ENCODE measurements at regions not wholly inside any gene's neighbourhood (a gene's known extent, or its start where the extent isn't known, plus 50 kb on each side); places are given as distances from the start of the nearest gene placed in this dataset.

DNA sequence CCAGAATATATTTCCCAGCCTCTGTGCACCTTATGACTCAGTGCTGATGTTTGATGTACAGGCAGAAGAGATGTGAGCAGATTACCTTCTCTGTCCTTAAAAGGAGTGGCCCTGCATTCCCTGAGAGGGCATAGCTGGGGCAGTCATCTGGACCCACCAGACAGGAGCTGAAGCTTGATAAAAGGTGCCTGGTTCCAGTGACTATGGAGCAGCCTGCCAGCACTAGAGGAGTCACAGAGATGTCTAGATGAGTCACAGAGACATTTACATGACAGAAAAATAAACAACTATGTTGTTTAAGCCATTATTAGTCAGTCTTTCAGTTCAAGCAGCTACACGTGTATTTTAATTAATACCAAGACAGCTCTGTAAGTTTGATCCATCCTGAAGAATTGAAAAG, 237.1 kb upstream of the MOCS1 start:
- Histone ChIP-seq H3K27me3 (ENCODE audit: insufficient read depth, poor library complexity, severe bottlenecking) (no peaks in the 10 kb centered on the region), H3K27ac (replicated peaks) (no peak overlapping the region), H3K4me3 (replicated peaks; ENCODE audit: insufficient read depth, low read length) (no peak overlapping the region)
- no peak for TF ChIP-seq POLR2AphosphoS5 (IDR thresholded peaks at IDR 0.05; ENCODE audit: low read depth)
- TF ChIP-seq, protein P1, sequence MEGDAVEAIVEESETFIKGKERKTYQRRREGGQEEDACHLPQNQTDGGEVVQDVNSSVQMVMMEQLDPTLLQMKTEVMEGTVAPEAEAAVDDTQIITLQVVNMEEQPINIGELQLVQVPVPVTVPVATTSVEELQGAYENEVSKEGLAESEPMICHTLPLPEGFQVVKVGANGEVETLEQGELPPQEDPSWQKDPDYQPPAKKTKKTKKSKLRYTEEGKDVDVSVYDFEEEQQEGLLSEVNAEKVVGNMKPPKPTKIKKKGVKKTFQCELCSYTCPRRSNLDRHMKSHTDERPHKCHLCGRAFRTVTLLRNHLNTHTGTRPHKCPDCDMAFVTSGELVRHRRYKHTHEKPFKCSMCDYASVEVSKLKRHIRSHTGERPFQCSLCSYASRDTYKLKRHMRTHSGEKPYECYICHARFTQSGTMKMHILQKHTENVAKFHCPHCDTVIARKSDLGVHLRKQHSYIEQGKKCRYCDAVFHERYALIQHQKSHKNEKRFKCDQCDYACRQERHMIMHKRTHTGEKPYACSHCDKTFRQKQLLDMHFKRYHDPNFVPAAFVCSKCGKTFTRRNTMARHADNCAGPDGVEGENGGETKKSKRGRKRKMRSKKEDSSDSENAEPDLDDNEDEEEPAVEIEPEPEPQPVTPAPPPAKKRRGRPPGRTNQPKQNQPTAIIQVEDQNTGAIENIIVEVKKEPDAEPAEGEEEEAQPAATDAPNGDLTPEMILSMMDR (IDR thresholded peaks at IDR 0.05; ENCODE audit: insufficient read depth, low read length) = no peak
- no peak for TF ChIP-seq GABPA (IDR thresholded peaks at IDR 0.05; ENCODE audit: low read depth)
- no peak for TF ChIP-seq SPI1 (IDR thresholded peaks at IDR 0.05; ENCODE audit: borderline replicate concordance, low read depth)
- TF ChIP-seq, protein P2, sequence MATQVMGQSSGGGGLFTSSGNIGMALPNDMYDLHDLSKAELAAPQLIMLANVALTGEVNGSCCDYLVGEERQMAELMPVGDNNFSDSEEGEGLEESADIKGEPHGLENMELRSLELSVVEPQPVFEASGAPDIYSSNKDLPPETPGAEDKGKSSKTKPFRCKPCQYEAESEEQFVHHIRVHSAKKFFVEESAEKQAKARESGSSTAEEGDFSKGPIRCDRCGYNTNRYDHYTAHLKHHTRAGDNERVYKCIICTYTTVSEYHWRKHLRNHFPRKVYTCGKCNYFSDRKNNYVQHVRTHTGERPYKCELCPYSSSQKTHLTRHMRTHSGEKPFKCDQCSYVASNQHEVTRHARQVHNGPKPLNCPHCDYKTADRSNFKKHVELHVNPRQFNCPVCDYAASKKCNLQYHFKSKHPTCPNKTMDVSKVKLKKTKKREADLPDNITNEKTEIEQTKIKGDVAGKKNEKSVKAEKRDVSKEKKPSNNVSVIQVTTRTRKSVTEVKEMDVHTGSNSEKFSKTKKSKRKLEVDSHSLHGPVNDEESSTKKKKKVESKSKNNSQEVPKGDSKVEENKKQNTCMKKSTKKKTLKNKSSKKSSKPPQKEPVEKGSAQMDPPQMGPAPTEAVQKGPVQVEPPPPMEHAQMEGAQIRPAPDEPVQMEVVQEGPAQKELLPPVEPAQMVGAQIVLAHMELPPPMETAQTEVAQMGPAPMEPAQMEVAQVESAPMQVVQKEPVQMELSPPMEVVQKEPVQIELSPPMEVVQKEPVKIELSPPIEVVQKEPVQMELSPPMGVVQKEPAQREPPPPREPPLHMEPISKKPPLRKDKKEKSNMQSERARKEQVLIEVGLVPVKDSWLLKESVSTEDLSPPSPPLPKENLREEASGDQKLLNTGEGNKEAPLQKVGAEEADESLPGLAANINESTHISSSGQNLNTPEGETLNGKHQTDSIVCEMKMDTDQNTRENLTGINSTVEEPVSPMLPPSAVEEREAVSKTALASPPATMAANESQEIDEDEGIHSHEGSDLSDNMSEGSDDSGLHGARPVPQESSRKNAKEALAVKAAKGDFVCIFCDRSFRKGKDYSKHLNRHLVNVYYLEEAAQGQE (IDR thresholded peaks at IDR 0.05; ENCODE audit: insufficient replicate concordance, low read depth) = no peak
- no peak for DNase-seq (ENCODE audit: low read depth in 1 of 2, low spot score in 1 of 2)

DNA sequence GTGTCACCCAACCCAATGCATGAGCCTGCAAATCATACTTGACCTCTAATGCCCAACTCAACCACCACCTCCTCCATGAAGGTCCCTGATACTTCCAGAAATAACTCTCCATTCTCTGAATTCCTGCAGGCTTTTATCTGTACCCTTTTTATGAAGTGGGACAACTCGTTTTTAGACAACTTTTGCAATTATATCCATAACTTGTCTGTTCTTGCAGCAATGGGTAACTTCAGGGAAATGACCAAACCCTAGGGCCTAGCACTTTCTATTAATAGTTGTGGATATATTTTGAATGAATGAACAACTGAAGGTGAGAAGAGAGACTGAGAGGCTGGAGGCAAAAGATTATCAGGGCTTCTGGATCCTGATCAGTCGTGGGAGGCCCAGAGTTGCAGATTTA, 236.6 kb upstream of the MOCS1 start:
- H3K27ac ChIP-seq (replicated peaks) = no peak overlapping the region
- TF ChIP-seq POLR2AphosphoS5 (IDR thresholded peaks at IDR 0.05; ENCODE audit: low read depth) (no peak), GABPA (IDR thresholded peaks at IDR 0.05; ENCODE audit: low read depth) (no peak), SPI1 (IDR thresholded peaks at IDR 0.05; ENCODE audit: borderline replicate concordance, low read depth) (no peak)
- TF ChIP-seq, protein P1 (IDR thresholded peaks at IDR 0.05; ENCODE audit: insufficient read depth, low read length) = no peak
- TF ChIP-seq, protein P2 (IDR thresholded peaks at IDR 0.05; ENCODE audit: insufficient replicate concordance, low read depth) = no peak
- no peak overlapping the region for H3K4me3 ChIP-seq (replicated peaks; ENCODE audit: insufficient read depth, low read length)
- no peaks in the 10 kb centered on the region for H3K27me3 ChIP-seq (ENCODE audit: insufficient read depth, poor library complexity, severe bottlenecking)
- no peak for DNase-seq (ENCODE audit: low read depth in 1 of 2, low spot score in 1 of 2)

DNA sequence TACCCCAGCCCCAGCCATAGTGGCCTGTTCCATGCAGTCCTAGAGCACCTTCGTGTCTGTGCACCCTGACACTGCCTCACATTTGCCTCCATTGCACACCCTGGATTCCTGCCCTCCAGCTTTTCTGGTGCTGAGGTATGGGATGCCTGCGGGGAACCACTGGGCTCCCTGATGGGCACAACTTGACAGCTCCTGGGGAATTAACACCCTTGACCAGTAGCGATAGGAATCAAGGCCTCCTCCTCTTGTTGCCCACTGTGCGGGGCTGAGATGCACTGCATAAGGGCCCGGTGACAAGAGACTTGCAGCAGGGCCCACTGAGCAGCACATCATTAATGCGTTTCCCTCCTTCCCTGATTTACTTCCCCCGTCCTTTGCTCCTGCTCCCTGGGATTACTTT, 235.6 kb upstream of the MOCS1 start:
- no peak for DNase-seq (ENCODE audit: low read depth in 1 of 2, low spot score in 1 of 2)
- H3K4me3 ChIP-seq (replicated peaks; ENCODE audit: insufficient read depth, low read length) = no peak overlapping the region
- no peaks in the 10 kb centered on the region for H3K27me3 ChIP-seq (ENCODE audit: insufficient read depth, poor library complexity, severe bottlenecking)
- H3K27ac ChIP-seq (replicated peaks) = no peak overlapping the region
- TF ChIP-seq GABPA (IDR thresholded peaks at IDR 0.05; ENCODE audit: low read depth) (no peak), POLR2AphosphoS5 (IDR thresholded peaks at IDR 0.05; ENCODE audit: low read depth) (no peak), SPI1 (IDR thresholded peaks at IDR 0.05; ENCODE audit: borderline replicate concordance, low read depth) (no peak)
- TF ChIP-seq, protein P1 (IDR thresholded peaks at IDR 0.05; ENCODE audit: insufficient read depth, low read length) = no peak
- TF ChIP-seq, protein P2 (IDR thresholded peaks at IDR 0.05; ENCODE audit: insufficient replicate concordance, low read depth) = no peak

Measured in HL-60 (cell line).